Vagina (tissue), 2 donors: ENCODE measurements at regions not wholly inside any gene's neighbourhood (a gene's known extent, or its start where the extent isn't known, plus 50 kb on each side); places are given as distances from the start of the nearest gene placed in this dataset.

Experiments
- DNase-seq, 2 donors: peaks; one replicate each; pipeline ENCODE4 v3.0.0-alpha.2; 2017; ENCODE audit errors: extremely low spot score in 2 of 2
- H3K27ac ChIP-seq: fragments of 200-600 bp; sonication (generic); one replicate; pipeline ENCODE4 v1.5.1; 2019
- H3K27me3 ChIP-seq: fragments of 200-600 bp; sonication (generic); one replicate; pipeline ENCODE4 v1.5.1; 2019
- H3K36me3 ChIP-seq, 2 donors: fragments of 200-600 bp; sonication (generic); one replicate each; pipeline ENCODE4 v1.5.1; 2017 to 2019
- H3K4me1 ChIP-seq: fragments of 200-600 bp; sonication (generic); one replicate; pipeline ENCODE4 v1.5.1; 2019
- H3K4me3 ChIP-seq, 2 donors: fragments of 200-600 bp; sonication (generic); 1 replicate in 1 of 2; 2 replicates in 1 of 2; pipeline ENCODE4 v1.5.1; 2016 to 2019
- H3K9me3 ChIP-seq: fragments of 200-600 bp; sonication (generic); one replicate; pipeline ENCODE4 v1.5.1; 2019
- POLR2A ChIP-seq, 2 donors: fragments of 450-650 bp; IDR thresholded peaks; one replicate each; pipeline ENCODE4 v1.6.1; 2017; ENCODE audit warnings: antibody characterized with exemption in 2 of 2, mild to moderate bottlenecking in 2 of 2, moderate library complexity in 2 of 2
- POLR2AphosphoS5 ChIP-seq, 2 donors: sonication (generic); formaldehyde crosslinking; IDR thresholded peaks; one replicate each; pipeline ENCODE4 v1.9.0; 2017; ENCODE audit warnings: antibody characterized with exemption in 2 of 2, mild to moderate bottlenecking in 2 of 2, low read depth in 1 of 2; ENCODE audit not compliant: insufficient read depth in 1 of 2
- intact Hi-C: fragments of 100-400 bp; cut with DNase I; formaldehyde crosslinking; loops from one replicate; pipeline ENCODE4 v1.15.1; 2023
- TF ChIP-seq, protein P1 (sequence below), 3 experiments: fragments of 450-650 bp in 2 of 3; fragments of 200-600 bp in 1 of 3; sonication (generic) in 1 of 3; IDR thresholded peaks; one replicate each; pipeline ENCODE4 v1.5.1; 2017 to 2019; ENCODE audit warnings: antibody characterized with exemption in 3 of 3, mild to moderate bottlenecking in 2 of 3, moderate library complexity in 2 of 3

DNA sequence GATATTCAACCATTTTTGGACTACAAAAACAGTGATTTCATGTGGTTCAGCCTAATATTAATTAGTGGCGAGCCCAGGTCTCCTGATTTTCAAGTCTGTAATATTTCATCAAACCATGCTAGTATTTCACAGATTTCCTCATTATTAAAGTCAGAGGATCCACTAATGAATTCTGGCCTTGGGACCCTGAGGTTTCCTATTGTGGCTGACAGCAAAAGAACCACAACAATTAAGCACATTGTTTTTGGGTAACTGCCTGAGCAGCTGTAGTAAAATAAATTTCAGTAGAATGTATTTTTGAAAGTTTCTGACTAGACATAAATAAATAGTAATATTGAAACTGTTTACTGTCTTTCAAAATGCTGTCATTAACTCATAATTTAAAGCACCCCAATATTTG is 630.7 kb upstream of the MMS22L start:
- Histone ChIP-seq H3K27me3 (no peaks in the 10 kb centered on the region), H3K27ac (no peak overlapping the region), H3K4me3 (no peak overlapping the region), H3K9me3 (no peaks in the 10 kb centered on the region), H3K4me1 (no peaks in the 10 kb centered on the region), H3K36me3 (no peaks in the 10 kb centered on the region)
- intact Hi-C loops, result no loop called here
- no peak for DNase-seq
- TF ChIP-seq POLR2AphosphoS5 (IDR thresholded peaks at IDR 0.05; ENCODE audit: insufficient read depth in 1 of 2, low read depth in 1 of 2) (no peak), POLR2A (IDR thresholded peaks at IDR 0.05) (no peak)
- TF ChIP-seq, protein P1, sequence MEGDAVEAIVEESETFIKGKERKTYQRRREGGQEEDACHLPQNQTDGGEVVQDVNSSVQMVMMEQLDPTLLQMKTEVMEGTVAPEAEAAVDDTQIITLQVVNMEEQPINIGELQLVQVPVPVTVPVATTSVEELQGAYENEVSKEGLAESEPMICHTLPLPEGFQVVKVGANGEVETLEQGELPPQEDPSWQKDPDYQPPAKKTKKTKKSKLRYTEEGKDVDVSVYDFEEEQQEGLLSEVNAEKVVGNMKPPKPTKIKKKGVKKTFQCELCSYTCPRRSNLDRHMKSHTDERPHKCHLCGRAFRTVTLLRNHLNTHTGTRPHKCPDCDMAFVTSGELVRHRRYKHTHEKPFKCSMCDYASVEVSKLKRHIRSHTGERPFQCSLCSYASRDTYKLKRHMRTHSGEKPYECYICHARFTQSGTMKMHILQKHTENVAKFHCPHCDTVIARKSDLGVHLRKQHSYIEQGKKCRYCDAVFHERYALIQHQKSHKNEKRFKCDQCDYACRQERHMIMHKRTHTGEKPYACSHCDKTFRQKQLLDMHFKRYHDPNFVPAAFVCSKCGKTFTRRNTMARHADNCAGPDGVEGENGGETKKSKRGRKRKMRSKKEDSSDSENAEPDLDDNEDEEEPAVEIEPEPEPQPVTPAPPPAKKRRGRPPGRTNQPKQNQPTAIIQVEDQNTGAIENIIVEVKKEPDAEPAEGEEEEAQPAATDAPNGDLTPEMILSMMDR (IDR thresholded peaks at IDR 0.05), result no peak

DNA sequence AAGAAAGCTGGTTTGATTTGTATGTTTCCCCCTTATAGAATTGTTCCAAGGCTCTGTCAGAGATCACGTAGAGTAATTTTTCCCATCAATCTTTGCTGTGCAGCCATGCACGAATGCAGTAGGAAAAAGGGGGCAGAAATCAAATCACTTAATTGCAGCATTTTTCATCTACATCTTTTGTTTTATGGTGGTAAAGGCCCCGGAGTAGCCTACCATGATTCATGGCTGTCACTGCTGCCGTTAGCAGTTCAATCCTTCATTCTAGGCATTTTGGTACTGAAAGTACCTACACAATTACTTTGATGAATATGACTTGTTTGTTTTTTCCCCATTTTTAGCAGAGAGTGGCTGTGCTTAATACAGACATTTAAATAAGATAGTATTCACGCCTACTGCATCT is 631.9 kb upstream of the MMS22L start:
- Histone ChIP-seq H3K9me3 (no peaks in the 10 kb centered on the region), H3K27me3 (no peaks in the 10 kb centered on the region), H3K4me3 (no peak overlapping the region), H3K27ac (no peak overlapping the region), H3K4me1 (no peaks in the 10 kb centered on the region), H3K36me3 (no peaks in the 10 kb centered on the region)
- no peak for DNase-seq
- intact Hi-C loops, result no loop called here
- no peak for TF ChIP-seq POLR2A (IDR thresholded peaks at IDR 0.05)
- TF ChIP-seq, protein P1 (IDR thresholded peaks at IDR 0.05), result no peak

- intact Hi-C loops, result no loop called here
- no peak overlapping the region for H3K27ac ChIP-seq
- no peak for DNase-seq
Measured at GRCh38 chr6:97915537-97915936, 632.5 kb upstream of the MMS22L start.

GRCh38 chr6:97917369-97917768 is 634.4 kb upstream of the MMS22L start:
- Histone ChIP-seq H3K27me3 (no peaks in the 10 kb centered on the region), H3K4me1 (no peaks in the 10 kb centered on the region), H3K9me3 (no peaks in the 10 kb centered on the region), H3K36me3 (no peaks in the 10 kb centered on the region), H3K27ac (no peak overlapping the region), H3K4me3 (no peak overlapping the region)
- DNase-seq, result no peak
- intact Hi-C loops, result no loop called here
- TF ChIP-seq POLR2AphosphoS5 (IDR thresholded peaks at IDR 0.05; ENCODE audit: insufficient read depth in 1 of 2, low read depth in 1 of 2), result no peak
- TF ChIP-seq POLR2A (IDR thresholded peaks at IDR 0.05), result no peak
- TF ChIP-seq, protein P1 (IDR thresholded peaks at IDR 0.05), result no peak

More at GRCh38 chr6:97915537-97915936, 632.5 kb upstream of the MMS22L start:
- H3K4me3 ChIP-seq, result no peak overlapping the region
- H3K9me3 ChIP-seq, result no peaks in the 10 kb centered on the region
- H3K4me1 ChIP-seq, result no peaks in the 10 kb centered on the region
- TF ChIP-seq POLR2A (IDR thresholded peaks at IDR 0.05) (no peak), POLR2AphosphoS5 (IDR thresholded peaks at IDR 0.05; ENCODE audit: insufficient read depth in 1 of 2, low read depth in 1 of 2) (no peak)
- TF ChIP-seq, protein P1 (IDR thresholded peaks at IDR 0.05), result no peak
- no peaks in the 10 kb centered on the region for H3K36me3 ChIP-seq
- H3K27me3 ChIP-seq, result no peaks in the 10 kb centered on the region

DNA sequence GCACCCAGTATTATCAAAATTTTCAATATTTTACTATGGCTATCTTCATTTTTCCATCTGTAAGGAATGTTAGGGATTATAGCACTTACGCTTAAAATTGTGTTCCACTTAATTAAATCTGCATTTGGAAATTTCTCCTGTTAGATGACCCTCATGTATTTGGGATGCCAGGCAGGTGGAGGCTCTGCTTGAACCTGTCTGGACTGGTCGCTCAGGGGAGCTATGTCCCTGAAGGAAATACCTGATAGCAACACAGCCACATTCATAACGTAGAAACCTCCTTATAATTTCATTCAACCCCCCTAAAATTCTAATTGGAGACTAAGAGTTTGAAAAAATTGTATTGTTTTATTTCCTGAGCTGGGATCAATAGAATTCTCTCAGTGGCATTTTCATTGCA is 636.0 kb upstream of the MMS22L start:
- Histone ChIP-seq H3K36me3 (no peaks in the 10 kb centered on the region), H3K27ac (no peak overlapping the region), H3K4me1 (no peaks in the 10 kb centered on the region), H3K9me3 (no peaks in the 10 kb centered on the region), H3K4me3 (no peak overlapping the region), H3K27me3 (no peaks in the 10 kb centered on the region)
- intact Hi-C loops, result no loop called here
- TF ChIP-seq POLR2AphosphoS5 (IDR thresholded peaks at IDR 0.05; ENCODE audit: insufficient read depth in 1 of 2, low read depth in 1 of 2) (no peak), POLR2A (IDR thresholded peaks at IDR 0.05) (no peak)
- TF ChIP-seq, protein P1 (IDR thresholded peaks at IDR 0.05), result no peak
- DNase-seq, result no peak
